ENCODE measurements at regions not wholly inside any gene's neighbourhood (a gene's known extent, or its start where the extent isn't known, plus 50 kb on each side); places are given as distances from the start of the nearest gene placed in this dataset.

GRCh38 chr11:80096736-80097135 lies 655.9 kb upstream of the TENM4 start:
- TF ChIP-seq CTCF (IDR thresholded peaks at IDR 0.05) (no peak), POLR2AphosphoS5 (IDR thresholded peaks at IDR 0.05; ENCODE audit: low read depth, low read length) (no peak), SIN3A (IDR thresholded peaks at IDR 0.05; ENCODE audit: borderline replicate concordance, insufficient read depth, low read depth, low read length) (no peak), REST (IDR thresholded peaks at IDR 0.05; ENCODE audit: insufficient read depth in 1 of 2, low read depth in 2 of 2, low read length in 1 of 2) (no peak), TCF7L2 (IDR thresholded peaks at IDR 0.05; ENCODE audit: low read depth, low read length) (no peak)

Measured in Panc1 (cell line).